RWPE2 (cell line): ENCODE measurements at regions not wholly inside any gene's neighbourhood (a gene's known extent, or its start where the extent isn't known, plus 50 kb on each side); places are given as distances from the start of the nearest gene placed in this dataset.

Experiments used
- ATAC-seq: fragments of 200-7000 bp; cut with Tn5 transposase; 3 replicates; pipeline ENCODE4 v1.9.1; 2021; ENCODE audit warnings: low read depth
- DNase-seq: peaks from one replicate; pipeline ENCODE4 v3.0.0-alpha.2; 2020; ENCODE audit warnings: low spot score
- H3K27ac ChIP-seq: fragments of 450-650 bp; 2 replicates; pipeline ENCODE4 v1.5.1; 2017; ENCODE audit warnings: mild to moderate bottlenecking; ENCODE audit not compliant: poor library complexity, severe bottlenecking
- H3K27me3 ChIP-seq: fragments of 250-450 bp; sonication (Bioruptor Pico); 2 replicates; pipeline ENCODE4 v1.5.1; 2021; ENCODE audit warnings: mild to moderate bottlenecking, moderate library complexity; ENCODE audit not compliant: insufficient read depth, poor library complexity, severe bottlenecking
- H3K36me3 ChIP-seq: fragments of 250-450 bp; sonication (Bioruptor Pico); 2 replicates; pipeline ENCODE4 v1.5.1; 2020; ENCODE audit warnings: low read depth, mild to moderate bottlenecking, moderate library complexity
- H3K4me1 ChIP-seq: fragments of 250-450 bp; sonication (Bioruptor Pico); 2 replicates; pipeline ENCODE4 v1.5.1; 2021; ENCODE audit warnings: mild to moderate bottlenecking, moderate library complexity; ENCODE audit not compliant: insufficient read depth, poor library complexity, severe bottlenecking
- H3K4me3 ChIP-seq: fragments of 250-450 bp; sonication (Bioruptor Pico); 2 replicates; pipeline ENCODE4 v1.5.1; 2021; ENCODE audit warnings: mild to moderate bottlenecking, moderate library complexity; ENCODE audit not compliant: severe bottlenecking
- H3K9me3 ChIP-seq: fragments of 250-450 bp; sonication (Bioruptor Pico); 2 replicates; pipeline ENCODE4 v1.5.1; 2021; ENCODE audit warnings: mild to moderate bottlenecking, moderate library complexity; ENCODE audit not compliant: severe bottlenecking
- TF ChIP-seq, protein P1 (sequence below): fragments of 450-650 bp; IDR thresholded peaks from one replicate; pipeline ENCODE4 v1.5.1; 2017; ENCODE audit warnings: mild to moderate bottlenecking, moderate library complexity; ENCODE audit not compliant: poor library complexity, severe bottlenecking

DNA sequence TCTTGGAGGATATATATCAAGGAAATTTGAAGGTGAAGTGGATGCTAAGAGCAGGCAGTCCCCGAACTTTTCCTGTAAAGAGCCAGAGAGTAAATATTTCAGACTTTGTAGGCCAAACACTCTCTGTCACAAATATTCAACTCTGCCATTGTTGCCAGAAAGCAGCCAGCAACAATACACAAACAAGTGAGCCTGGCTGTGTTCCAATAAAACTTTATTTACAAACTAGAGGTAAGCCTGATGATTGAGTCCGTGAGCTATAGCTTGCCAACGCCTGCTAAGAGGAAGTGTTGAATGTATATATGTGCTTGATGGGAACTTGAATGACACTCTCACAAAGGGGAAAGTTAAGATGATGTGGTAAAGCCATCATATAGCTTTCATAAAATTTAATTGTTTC, 166.0 kb upstream of the PLN start:
- no peak overlapping the region for H3K27ac ChIP-seq
- ATAC-seq (no peak), DNase-seq (no peak)
- no peak overlapping the region for H3K4me3 ChIP-seq
- H3K4me1 ChIP-seq = no peaks in the 10 kb centered on the region
- TF ChIP-seq, protein P1, sequence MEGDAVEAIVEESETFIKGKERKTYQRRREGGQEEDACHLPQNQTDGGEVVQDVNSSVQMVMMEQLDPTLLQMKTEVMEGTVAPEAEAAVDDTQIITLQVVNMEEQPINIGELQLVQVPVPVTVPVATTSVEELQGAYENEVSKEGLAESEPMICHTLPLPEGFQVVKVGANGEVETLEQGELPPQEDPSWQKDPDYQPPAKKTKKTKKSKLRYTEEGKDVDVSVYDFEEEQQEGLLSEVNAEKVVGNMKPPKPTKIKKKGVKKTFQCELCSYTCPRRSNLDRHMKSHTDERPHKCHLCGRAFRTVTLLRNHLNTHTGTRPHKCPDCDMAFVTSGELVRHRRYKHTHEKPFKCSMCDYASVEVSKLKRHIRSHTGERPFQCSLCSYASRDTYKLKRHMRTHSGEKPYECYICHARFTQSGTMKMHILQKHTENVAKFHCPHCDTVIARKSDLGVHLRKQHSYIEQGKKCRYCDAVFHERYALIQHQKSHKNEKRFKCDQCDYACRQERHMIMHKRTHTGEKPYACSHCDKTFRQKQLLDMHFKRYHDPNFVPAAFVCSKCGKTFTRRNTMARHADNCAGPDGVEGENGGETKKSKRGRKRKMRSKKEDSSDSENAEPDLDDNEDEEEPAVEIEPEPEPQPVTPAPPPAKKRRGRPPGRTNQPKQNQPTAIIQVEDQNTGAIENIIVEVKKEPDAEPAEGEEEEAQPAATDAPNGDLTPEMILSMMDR = no peak
- H3K27me3 ChIP-seq = no peaks in the 10 kb centered on the region
- H3K36me3 ChIP-seq = no peaks in the 10 kb centered on the region
- no peaks in the 10 kb centered on the region for H3K9me3 ChIP-seq

DNA sequence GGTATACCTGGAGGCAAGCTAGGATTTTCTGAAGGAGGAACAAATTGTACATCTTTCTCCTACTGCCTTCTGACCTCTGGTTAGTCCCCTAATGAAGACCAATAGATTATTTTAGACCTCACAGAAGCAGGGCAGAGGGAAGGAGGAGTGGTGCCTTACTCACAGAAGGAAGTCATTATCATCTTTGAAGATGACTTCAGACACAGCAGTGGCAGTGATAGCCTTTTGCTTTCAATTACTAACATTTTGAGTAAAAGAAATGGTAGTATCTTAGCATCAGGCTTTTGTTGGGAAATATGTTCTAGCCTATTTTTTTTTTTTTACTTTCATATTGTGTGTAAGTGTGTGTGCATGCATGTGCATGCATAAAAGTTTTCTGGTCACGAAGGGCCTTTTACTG, 164.2 kb upstream of the PLN start:
- no peak for ATAC-seq
- H3K36me3 ChIP-seq = no peaks in the 10 kb centered on the region
- H3K4me1 ChIP-seq = peaks cover 17% of the 10 kb centered on the region
- TF ChIP-seq, protein P1 = no peak
- no peak overlapping the region for H3K27ac ChIP-seq
- H3K27me3 ChIP-seq = no peaks in the 10 kb centered on the region
- H3K4me3 ChIP-seq = no peak overlapping the region
- no peaks in the 10 kb centered on the region for H3K9me3 ChIP-seq
- no peak for DNase-seq

DNA sequence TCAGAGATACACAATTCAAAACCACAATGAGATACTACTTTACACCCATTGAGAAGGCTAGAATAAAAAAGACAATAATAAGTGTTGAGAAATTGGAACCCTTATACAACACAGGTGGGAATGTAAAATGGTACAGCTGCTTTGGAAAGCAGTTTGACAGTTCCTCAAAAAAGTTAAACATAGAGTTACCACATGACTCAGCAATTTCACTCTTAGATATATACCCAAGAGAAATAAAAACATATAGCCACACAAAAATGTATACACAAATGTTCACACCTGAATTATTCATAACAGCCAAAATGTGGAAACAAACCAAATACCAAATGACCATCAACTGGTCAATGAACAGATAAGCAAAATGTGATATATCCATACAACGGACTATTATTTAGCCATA, 161.1 kb upstream of the PLN start:
- ATAC-seq = no peak
- Histone ChIP-seq H3K4me3 (no peak overlapping the region), H3K9me3 (no peaks in the 10 kb centered on the region), H3K4me1 (peaks cover 20% of the 10 kb centered on the region), H3K36me3 (no peaks in the 10 kb centered on the region), H3K27me3 (no peaks in the 10 kb centered on the region), H3K27ac (peak overlapping the region; percentile 90)
- TF ChIP-seq, protein P1 = no peak
- DNase-seq = no peak

DNA sequence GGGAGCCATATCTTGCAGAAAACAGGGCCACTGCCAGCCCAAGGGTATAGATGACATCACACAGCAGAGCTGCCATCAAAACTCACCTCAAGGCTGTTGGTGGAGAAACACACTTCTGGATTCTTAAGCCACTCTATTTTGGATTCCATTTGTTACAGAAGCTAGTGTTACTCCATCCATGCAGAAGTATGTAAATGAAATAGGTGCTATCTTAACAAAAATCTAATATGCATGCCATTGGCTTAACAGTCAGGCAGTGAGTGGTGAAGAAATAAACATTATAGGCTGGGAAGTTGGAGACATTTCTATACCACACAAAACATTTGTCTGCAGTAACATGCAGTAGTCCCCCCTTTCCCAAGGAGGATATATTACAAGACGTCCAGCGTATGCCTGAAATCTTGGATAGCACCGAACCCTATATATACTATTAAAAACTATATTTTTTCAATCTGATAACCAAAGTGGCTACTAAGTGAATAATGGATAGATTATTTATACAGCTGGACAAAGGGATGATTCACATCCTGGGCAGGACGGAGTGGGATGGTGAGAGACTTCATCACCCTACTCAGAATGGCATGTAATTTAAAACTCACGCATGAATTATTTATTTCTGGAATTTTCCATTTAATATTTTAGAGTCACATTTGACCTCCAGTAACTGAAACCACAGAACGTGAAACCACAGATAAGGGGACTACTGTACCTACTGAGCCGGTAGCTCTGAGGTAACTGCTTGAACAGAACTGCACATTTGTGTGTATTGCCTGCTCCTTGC, 160.0 kb upstream of the PLN start:
- Histone ChIP-seq H3K9me3 (no peaks in the 10 kb centered on the region), H3K4me3 (no peak overlapping the region), H3K27ac (peak overlapping the region; percentile 90), H3K4me1 (peaks cover 20% of the 10 kb centered on the region), H3K36me3 (no peaks in the 10 kb centered on the region), H3K27me3 (no peaks in the 10 kb centered on the region)
- ATAC-seq (peak; percentile 97), DNase-seq (peak; percentile 64)
- TF ChIP-seq, protein P1 = no peak

DNA sequence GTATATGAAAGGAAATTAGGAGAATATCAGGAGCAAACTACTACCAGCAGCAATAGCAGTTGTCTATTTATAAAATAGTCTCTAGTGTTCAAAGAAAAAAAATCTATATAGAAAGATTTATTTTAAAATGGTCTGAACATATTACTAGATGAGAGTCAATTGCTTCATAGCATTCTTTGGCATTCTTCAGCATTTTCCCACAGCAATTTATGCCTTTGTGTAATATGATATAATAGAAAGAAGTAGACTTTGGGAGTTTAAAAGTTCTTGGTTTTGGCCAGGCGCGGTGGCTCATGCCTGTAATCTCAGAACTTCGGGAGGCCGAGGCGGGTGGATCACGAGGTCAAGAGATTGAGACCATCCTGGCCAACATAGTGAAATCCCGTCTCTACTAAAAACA, 157.0 kb upstream of the PLN start:
- TF ChIP-seq, protein P1 = no peak
- Histone ChIP-seq H3K27ac (no peak overlapping the region), H3K9me3 (no peaks in the 10 kb centered on the region), H3K36me3 (no peaks in the 10 kb centered on the region), H3K4me3 (no peak overlapping the region), H3K4me1 (peaks cover 20% of the 10 kb centered on the region), H3K27me3 (no peaks in the 10 kb centered on the region)
- no peak for ATAC-seq
- DNase-seq = no peak
